GM19035 (cell line): ENCODE measurements at regions not wholly inside any gene's neighbourhood (a gene's known extent, or its start where the extent isn't known, plus 50 kb on each side); places are given as distances from the start of the nearest gene placed in this dataset.

Source experiments
- ATAC-seq: cut with Tn5 transposase; IDR thresholded peaks from one replicate; pipeline ENCODE4 v1.9.1; 2021; ENCODE audit not compliant: unreplicated experiment

GRCh38 chr5:67289763-67290521, 93.3 kb upstream of the CD180 start:
- ATAC-seq = no peak

- ATAC-seq = no peak
Measured at GRCh38 chr5:67287510-67288268, 91.1 kb upstream of the CD180 start.

- no peak for ATAC-seq
Measured at GRCh38 chr5:67286006-67286405, 89.4 kb upstream of the CD180 start.

GRCh38 chr5:67283988-67284487, 87.4 kb upstream of the CD180 start:
- ATAC-seq = no peak

GRCh38 chr5:67283275-67283987, 86.8 kb upstream of the CD180 start:
- no peak for ATAC-seq

- ATAC-seq = no peak
Measured at GRCh38 chr5:67281874-67282273, 85.3 kb upstream of the CD180 start.

- ATAC-seq = no peak
Measured at GRCh38 chr5:67273689-67274356, 77.2 kb upstream of the CD180 start.

GRCh38 chr5:67272453-67273130, 76.0 kb upstream of the CD180 start:
- ATAC-seq = no peak

- ATAC-seq = no peak
Measured at GRCh38 chr5:67268231-67269021, 71.8 kb upstream of the CD180 start.

GRCh38 chr5:67267512-67268216, 71.1 kb upstream of the CD180 start:
- ATAC-seq = no peak

GRCh38 chr5:67266654-67267350, 70.2 kb upstream of the CD180 start:
- no peak for ATAC-seq

- ATAC-seq = no peak
Measured at GRCh38 chr5:67265951-67266350, 69.4 kb upstream of the CD180 start.

- ATAC-seq = no peak
Measured at GRCh38 chr5:67263656-67264408, 67.2 kb upstream of the CD180 start.

- ATAC-seq = no peak
Measured at GRCh38 chr5:67262956-67263355, 66.4 kb upstream of the CD180 start.

GRCh38 chr5:67262206-67262605, 65.6 kb upstream of the CD180 start:
- no peak for ATAC-seq

- no peak for ATAC-seq
Measured at GRCh38 chr5:67259548-67260215, 63.1 kb upstream of the CD180 start.

- no peak for ATAC-seq
Measured at GRCh38 chr5:67257500-67257899, 60.9 kb upstream of the CD180 start.
